ENCODE measurements at regions not wholly inside any gene's neighbourhood (a gene's known extent, or its start where the extent isn't known, plus 50 kb on each side); places are given as distances from the start of the nearest gene placed in this dataset.

GRCh38 chr13:31515427-31515826 is 223.9 kb upstream of the RXFP2 start:
- TF ChIP-seq EZH2 (IDR thresholded peaks at IDR 0.05; ENCODE audit: low read length, unreplicated experiment) (no peak), CTCF (conservative IDR thresholded peaks at IDR 0.05; ENCODE audit: low read depth, low read length) (no peak), EZH2phosphoT487 (IDR thresholded peaks at IDR 0.05; ENCODE audit: borderline replicate concordance, low read length) (no peak)
